ENCODE measurements at regions not wholly inside any gene's neighbourhood (a gene's known extent, or its start where the extent isn't known, plus 50 kb on each side); places are given as distances from the start of the nearest gene placed in this dataset.

GRCh38 chr12:127987199-127987901 lies 279.6 kb upstream of the TMEM132C start:
- no peak for TF ChIP-seq CTCF (IDR thresholded peaks at IDR 0.05; ENCODE audit: borderline replicate concordance, control extremely low read depth, extremely low read depth, insufficient read depth, missing control alignments)
- DNase-seq (ENCODE audit: low spot score), result no peak
- in situ Hi-C loops (cut with MboI; ENCODE audit: low sequenced_read_pairs, unreplicated experiment), result no loop called here

DNA sequence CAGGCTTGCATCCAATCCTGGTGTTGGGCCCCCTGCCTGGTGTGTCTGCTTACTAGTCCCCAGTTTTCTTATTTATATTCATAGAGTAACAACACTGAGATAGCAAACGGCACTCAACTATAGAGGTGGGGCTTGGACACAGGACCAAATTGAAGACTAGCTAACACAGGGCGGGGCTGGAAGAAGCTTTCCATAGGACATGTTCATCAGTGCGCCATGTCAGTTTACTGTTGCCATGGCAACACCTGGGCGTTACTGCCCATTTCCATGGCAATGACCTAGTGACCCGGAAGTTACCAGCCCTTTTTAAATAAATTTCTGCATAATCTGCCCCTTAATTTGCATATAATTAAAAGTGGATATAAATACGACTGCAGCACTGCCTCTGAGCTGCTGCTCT lies 275.5 kb upstream of the TMEM132C start:
- no peak for DNase-seq (ENCODE audit: low spot score)
- no peak for TF ChIP-seq CTCF (IDR thresholded peaks at IDR 0.05; ENCODE audit: borderline replicate concordance, control extremely low read depth, extremely low read depth, insufficient read depth, missing control alignments)
- in situ Hi-C loops (cut with MboI; ENCODE audit: low sequenced_read_pairs, unreplicated experiment), result no loop called here

DNA sequence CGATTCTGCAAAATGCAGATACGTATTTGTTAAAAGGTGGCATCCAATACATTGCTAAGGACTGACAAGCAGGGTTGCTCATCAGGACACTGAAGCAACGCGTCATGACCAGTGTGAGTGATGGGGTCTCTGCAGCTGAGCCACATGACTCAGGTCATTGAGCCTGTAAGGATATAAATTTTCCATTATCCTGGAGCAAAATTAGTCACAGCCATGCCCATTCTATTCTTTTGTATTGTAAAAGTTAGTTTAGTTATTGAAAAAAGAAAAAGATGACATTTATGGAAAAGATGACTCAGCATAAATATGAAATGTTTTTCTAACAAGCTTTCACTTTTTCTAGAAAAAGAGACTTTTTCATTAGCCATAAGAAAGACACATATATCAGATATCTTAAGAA lies 268.0 kb upstream of the TMEM132C start:
- in situ Hi-C loops (cut with MboI; ENCODE audit: low sequenced_read_pairs, unreplicated experiment), result no loop called here
- TF ChIP-seq CTCF (IDR thresholded peaks at IDR 0.05; ENCODE audit: borderline replicate concordance, control extremely low read depth, extremely low read depth, insufficient read depth, missing control alignments), result no peak
- DNase-seq (ENCODE audit: low spot score), result no peak

- in situ Hi-C loops (cut with MboI; ENCODE audit: low sequenced_read_pairs, unreplicated experiment), result no loop called here
- TF ChIP-seq CTCF (IDR thresholded peaks at IDR 0.05; ENCODE audit: borderline replicate concordance, control extremely low read depth, extremely low read depth, insufficient read depth, missing control alignments), result no peak
- DNase-seq (ENCODE audit: low spot score), result no peak
Measured at GRCh38 chr12:128004383-128004938, 262.5 kb upstream of the TMEM132C start.

DNA sequence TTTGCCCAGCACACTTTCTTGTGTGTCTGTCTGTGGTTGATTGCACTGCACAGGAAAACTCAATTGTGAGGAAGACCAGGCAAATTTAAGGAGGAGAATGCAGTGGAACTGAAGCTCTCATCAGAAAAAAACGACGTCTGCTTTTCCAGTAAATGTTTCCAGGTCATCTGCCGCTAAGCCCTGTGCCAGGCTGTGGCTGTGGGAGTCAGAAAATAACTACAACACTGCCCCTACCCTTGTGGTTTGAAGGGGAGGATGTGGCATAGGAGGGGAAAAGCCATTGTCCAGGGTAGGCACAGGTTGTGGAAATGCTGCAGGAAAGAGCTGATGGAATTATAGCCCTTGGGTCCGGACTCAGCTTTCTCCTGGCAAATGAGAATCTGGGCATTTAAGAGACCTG lies 259.7 kb upstream of the TMEM132C start:
- in situ Hi-C loops (cut with MboI; ENCODE audit: low sequenced_read_pairs, unreplicated experiment), result no loop called here
- TF ChIP-seq CTCF (IDR thresholded peaks at IDR 0.05; ENCODE audit: borderline replicate concordance, control extremely low read depth, extremely low read depth, insufficient read depth, missing control alignments), result no peak
- DNase-seq (ENCODE audit: low spot score), result no peak

DNA sequence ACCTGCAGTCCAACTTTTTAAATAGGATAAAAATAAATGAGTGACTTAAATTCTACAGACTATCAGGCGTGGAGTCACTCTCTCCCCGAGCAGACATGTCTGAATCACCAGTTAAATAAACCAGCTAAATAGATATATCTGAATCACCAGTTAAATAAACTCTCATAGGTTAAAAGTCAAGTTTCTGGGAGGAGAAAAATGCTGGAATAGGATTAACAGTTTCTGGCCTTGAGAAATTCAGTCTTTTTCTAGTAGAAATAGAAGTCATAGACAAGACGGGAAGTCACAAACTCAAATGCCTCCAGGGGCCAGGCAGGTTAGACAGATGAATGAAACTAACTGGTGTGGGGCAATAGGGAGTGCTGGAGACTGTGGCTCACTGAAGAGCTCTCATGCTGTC lies 258.6 kb upstream of the TMEM132C start:
- in situ Hi-C loops (cut with MboI; ENCODE audit: low sequenced_read_pairs, unreplicated experiment), result no loop called here
- no peak for DNase-seq (ENCODE audit: low spot score)
- no peak for TF ChIP-seq CTCF (IDR thresholded peaks at IDR 0.05; ENCODE audit: borderline replicate concordance, control extremely low read depth, extremely low read depth, insufficient read depth, missing control alignments)

Measured in GM13976 (cell line).